GM11168 (cell line): ENCODE measurements at regions not wholly inside any gene's neighbourhood (a gene's known extent, or its start where the extent isn't known, plus 50 kb on each side); places are given as distances from the start of the nearest gene placed in this dataset.

Experiments
- in situ Hi-C: fragments of 300-500 bp; cut with MboI; formaldehyde crosslinking; loops from one replicate; pipeline ENCODE4 v1.12.0; 2022; ENCODE audit warnings: low sequenced_read_pairs; ENCODE audit not compliant: unreplicated experiment

DNA sequence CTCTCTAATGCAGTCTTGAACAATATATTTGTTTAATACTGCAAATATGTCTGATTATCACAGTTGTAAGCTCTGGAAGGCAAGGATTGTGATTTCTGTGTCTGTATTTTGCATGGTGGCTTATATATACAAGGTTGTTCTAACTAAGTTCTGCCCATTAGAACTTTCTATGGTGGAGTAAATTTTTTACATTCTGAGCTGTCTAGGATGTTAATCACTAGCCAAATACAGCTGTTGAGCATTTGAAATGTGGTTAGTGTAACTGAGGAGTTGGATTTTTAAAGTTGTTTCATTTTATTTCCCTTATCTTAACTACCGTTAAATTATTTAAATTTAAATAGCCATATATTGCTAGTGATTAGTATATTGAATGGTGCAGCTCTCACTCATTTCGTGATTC lies 64.3 kb upstream of the DMRTA1 start:
- in situ Hi-C loops: no loop called here

DNA sequence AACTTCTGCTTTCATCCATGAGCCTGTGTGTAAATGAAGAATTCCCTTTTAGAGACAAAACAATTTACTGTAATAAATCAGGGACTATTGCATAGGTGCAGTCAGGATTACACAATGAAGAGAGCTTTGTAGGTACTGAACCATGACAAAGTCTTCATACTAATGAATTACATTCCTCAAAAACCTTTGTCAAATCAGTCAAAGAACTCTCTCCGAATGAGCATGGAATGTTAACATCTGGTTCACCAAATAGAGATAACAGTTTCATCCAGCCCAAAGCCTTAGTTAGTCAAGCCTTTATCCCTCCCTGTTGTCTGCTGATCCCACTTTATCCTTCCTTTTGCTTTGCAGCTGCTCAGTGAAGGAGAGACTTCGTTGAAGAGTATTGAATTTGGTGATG lies 62.9 kb upstream of the DMRTA1 start:
- in situ Hi-C loops: no loop called here

DNA sequence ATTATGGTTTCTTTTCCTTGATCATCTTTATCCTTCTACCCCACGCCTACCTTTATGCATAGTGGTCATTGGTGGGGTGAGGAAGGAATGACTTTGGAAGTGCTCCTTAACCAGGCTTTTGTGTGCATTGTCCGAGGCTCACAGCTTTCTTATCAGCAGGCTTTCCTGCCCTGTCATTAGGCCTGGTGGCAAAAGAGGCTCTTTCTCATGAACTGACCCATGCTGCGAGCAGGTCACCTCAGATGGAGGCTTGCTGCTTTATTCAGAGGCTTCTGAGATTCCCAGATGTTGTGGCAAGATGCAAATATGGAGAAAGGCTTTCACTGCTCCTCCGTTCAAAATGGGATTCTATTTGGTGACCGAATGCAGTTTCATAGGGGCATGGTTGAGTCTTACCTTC lies 57.4 kb upstream of the DMRTA1 start:
- in situ Hi-C loops: no loop called here

DNA sequence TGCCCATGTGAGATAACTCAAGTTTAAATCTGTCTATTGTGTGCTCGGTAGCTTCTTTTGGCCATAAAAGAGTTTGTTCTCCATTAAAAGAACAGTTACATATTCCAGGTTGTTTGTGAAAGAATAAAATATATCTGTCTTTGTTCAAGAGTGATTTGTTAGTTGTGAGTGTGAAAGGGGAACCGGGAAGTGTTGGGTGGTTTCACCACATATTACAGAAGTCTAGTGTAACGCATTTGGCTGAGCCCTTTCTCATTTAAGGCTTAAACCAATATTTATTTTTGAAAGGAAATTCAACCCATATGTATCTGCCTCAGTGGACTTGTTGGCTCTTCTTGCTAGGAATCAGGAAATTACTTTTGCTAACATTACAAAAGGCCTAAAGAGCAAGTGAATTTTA lies 54.1 kb upstream of the DMRTA1 start:
- in situ Hi-C loops: no loop called here

DNA sequence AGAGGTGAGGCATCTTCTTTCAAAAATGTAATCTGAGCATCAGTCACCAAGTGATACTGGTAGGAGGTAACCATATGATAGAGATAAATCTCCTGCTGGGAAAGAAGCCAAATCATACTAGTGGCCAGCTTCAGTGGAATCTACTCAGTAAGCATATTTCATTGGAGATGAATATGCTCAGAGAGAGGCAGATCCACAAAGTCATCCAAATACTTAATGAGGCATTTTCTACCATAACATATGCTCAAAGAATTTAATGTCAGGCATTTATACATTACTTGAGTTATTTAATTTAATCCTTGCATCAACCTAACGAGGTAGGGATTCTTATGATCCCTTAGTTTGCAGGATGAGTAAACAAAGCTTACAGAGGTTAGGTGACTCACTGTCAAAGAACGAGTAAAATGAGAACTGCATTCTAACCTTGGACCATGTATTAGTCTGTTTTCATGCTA lies 50.9 kb upstream of the DMRTA1 start:
- in situ Hi-C loops: no loop called here
